WTC11 (cell line): ENCODE measurements at regions not wholly inside any gene's neighbourhood (a gene's known extent, or its start where the extent isn't known, plus 50 kb on each side); places are given as distances from the start of the nearest gene placed in this dataset.
A peak's percentile ranks its signal among the peaks of the same experiment; 100 is the strongest.

Source experiments
- ATAC-seq: fragments of 200-7000 bp; cut with Tn5 transposase; 2 replicates; pipeline ENCODE4 v1.10.0; 2021; ENCODE audit warnings: mild to moderate bottlenecking, moderate library complexity
- CTCF ChIA-PET: fragments of 300-600 bp; sonication (Branson Sonifier 250); formaldehyde crosslinking; loops from one replicate; lab custom pipeline; 2021; ENCODE audit warnings: antibody characterized with exemption; lab: Charles Lee
- POLR2A ChIA-PET: fragments of 350-600 bp; sonication (Branson Sonifier 250); formaldehyde crosslinking; loops from one replicate; lab custom pipeline; 2021; ENCODE audit warnings: antibody characterized with exemption; lab: Charles Lee
- DNase-seq: peaks from one replicate; pipeline ENCODE4 v3.0.0; 2021; ENCODE audit warnings: low spot score
- H3K27ac Mint-ChIP-seq: 2 replicates; pipeline ENCODE4 v1.8.0; 2021; ENCODE audit warnings: mixed read lengths
- H3K27me3 Mint-ChIP-seq: 2 replicates; pipeline ENCODE4 v1.8.0; 2021; ENCODE audit warnings: low read depth, mild to moderate bottlenecking, moderate library complexity, mixed read lengths
- H3K36me3 Mint-ChIP-seq: 2 replicates; pipeline ENCODE4 v1.8.0; 2021; ENCODE audit warnings: mixed read lengths
- H3K4me1 Mint-ChIP-seq: 2 replicates; pipeline ENCODE4 v1.8.0; 2022; ENCODE audit warnings: mixed read lengths
- H3K4me3 Mint-ChIP-seq: 2 replicates; pipeline ENCODE4 v1.8.0; 2021; ENCODE audit warnings: mild to moderate bottlenecking, moderate library complexity, mixed read lengths
- H3K9me3 Mint-ChIP-seq: 2 replicates; pipeline ENCODE4 v1.8.0; 2021; ENCODE audit warnings: mixed read lengths
- ATF3 ChIP-seq: sonication (generic); formaldehyde crosslinking; conservative IDR thresholded peaks from 2 replicates; pipeline ENCODE4 v1.8.1; 2022; ENCODE audit warnings: mild to moderate bottlenecking, missing genetic modification reagents
- CBFB ChIP-seq: sonication (generic); formaldehyde crosslinking; IDR thresholded peaks from 2 replicates; pipeline ENCODE4 v1.8.1; 2022; ENCODE audit warnings: mild to moderate bottlenecking, low read depth, missing genetic modification reagents
- E2F1 ChIP-seq: sonication (generic); formaldehyde crosslinking; IDR thresholded peaks from 2 replicates; pipeline ENCODE4 v1.8.0; 2022; ENCODE audit warnings: mild to moderate bottlenecking, missing genetic modification reagents
- ELF4 ChIP-seq: sonication (generic); formaldehyde crosslinking; IDR thresholded peaks from 2 replicates; pipeline ENCODE4 v1.8.1; 2022; ENCODE audit warnings: low read depth, mild to moderate bottlenecking, moderate library complexity, missing genetic modification reagents
- ESRRA ChIP-seq: sonication (generic); formaldehyde crosslinking; IDR thresholded peaks from 2 replicates; pipeline ENCODE4 v1.8.1; 2022; ENCODE audit warnings: mild to moderate bottlenecking, missing genetic modification reagents, borderline replicate concordance
- FOXP1 ChIP-seq: sonication (generic); formaldehyde crosslinking; IDR thresholded peaks from 2 replicates; pipeline ENCODE4 v1.8.0; 2022; ENCODE audit warnings: missing genetic modification reagents, mild to moderate bottlenecking, moderate library complexity, borderline replicate concordance
- GRHL2 ChIP-seq: fragments of 250-450 bp; sonication (Bioruptor Pico); IDR thresholded peaks from 2 replicates; pipeline ENCODE4 v1.8.0; 2022; ENCODE audit warnings: mild to moderate bottlenecking, moderate library complexity; ENCODE audit not compliant: insufficient replicate concordance, severe bottlenecking
- HMGXB4 ChIP-seq: sonication (generic); formaldehyde crosslinking; IDR thresholded peaks from 2 replicates; pipeline ENCODE4 v1.8.1; 2023; ENCODE audit warnings: mild to moderate bottlenecking, moderate library complexity, missing genetic modification reagents
- IRF2 ChIP-seq: sonication (generic); formaldehyde crosslinking; IDR thresholded peaks from 2 replicates; pipeline ENCODE4 v1.8.0; 2022; ENCODE audit warnings: low read depth, missing genetic modification reagents, borderline replicate concordance
- KAT7 ChIP-seq: sonication (generic); formaldehyde crosslinking; IDR thresholded peaks from 2 replicates; pipeline ENCODE4 v1.8.1; 2023; ENCODE audit warnings: missing genetic modification reagents, mild to moderate bottlenecking, borderline replicate concordance
- MYBL2 ChIP-seq: sonication (generic); formaldehyde crosslinking; IDR thresholded peaks from 2 replicates; pipeline ENCODE4 v1.8.1; 2023; ENCODE audit warnings: mild to moderate bottlenecking, moderate library complexity, missing genetic modification reagents
- TCF7 ChIP-seq: sonication (generic); formaldehyde crosslinking; IDR thresholded peaks from 2 replicates; pipeline ENCODE4 v1.8.0; 2022; ENCODE audit warnings: mild to moderate bottlenecking, low read depth, missing genetic modification reagents, moderate library complexity
- ZMAT4 ChIP-seq: fragments of 250-450 bp; sonication (Bioruptor Pico); IDR thresholded peaks from 2 replicates; pipeline ENCODE4 v1.9.0; 2021; ENCODE audit warnings: mild to moderate bottlenecking
- ZNF232 ChIP-seq: sonication (generic); formaldehyde crosslinking; IDR thresholded peaks from 2 replicates; pipeline ENCODE4 v1.8.0; 2022; ENCODE audit warnings: mild to moderate bottlenecking, missing genetic modification reagents
- ZNF416 ChIP-seq: fragments of 250-450 bp; sonication (Bioruptor Pico); IDR thresholded peaks from 2 replicates; pipeline ENCODE4 v1.9.0; 2021; ENCODE audit warnings: mild to moderate bottlenecking, inconsistent platforms
- TF ChIP-seq, protein P1 (sequence below): sonication (generic); formaldehyde crosslinking; IDR thresholded peaks from 2 replicates; pipeline ENCODE4 v1.8.1; 2022; ENCODE audit warnings: mild to moderate bottlenecking, moderate library complexity, missing genetic modification reagents
- TF ChIP-seq, protein P2 (sequence below): sonication (generic); formaldehyde crosslinking; IDR thresholded peaks from 2 replicates; pipeline ENCODE4 v1.8.1; 2023; ENCODE audit warnings: mild to moderate bottlenecking, missing genetic modification reagents, moderate library complexity
- TF ChIP-seq, protein P3 (sequence below): fragments of 250-450 bp; sonication (Bioruptor Pico); IDR thresholded peaks from 2 replicates; pipeline ENCODE4 v2.1.2; 2022; ENCODE audit warnings: mild to moderate bottlenecking, moderate library complexity
- TF ChIP-seq, protein P4 (sequence below): fragments of 250-450 bp; sonication (Bioruptor Pico); IDR thresholded peaks from 2 replicates; pipeline ENCODE4 v1.8.0; 2021; ENCODE audit warnings: mild to moderate bottlenecking
- TF ChIP-seq, protein P5 (sequence below): fragments of 250-450 bp; sonication (Bioruptor Pico); conservative IDR thresholded peaks from 2 replicates; pipeline ENCODE4 v1.9.0; 2021; ENCODE audit warnings: mild to moderate bottlenecking
- TF ChIP-seq, protein P6 (sequence below): fragments of 250-450 bp; sonication (Bioruptor Pico); IDR thresholded peaks from 2 replicates; pipeline ENCODE4 v1.9.0; 2021; ENCODE audit warnings: mild to moderate bottlenecking

GRCh38 chr18:53950545-53950944, 273.9 kb downstream of the MBD2 start:
- POLR2A ChIA-PET: no interaction called here
- Mint-ChIP-seq H3K4me1 (peaks cover 2% of the 10 kb centered on the region; the same call in 1 of the 2 replicates), H3K4me3 (no peak overlapping the region), H3K27me3 (no peaks in the 10 kb centered on the region), H3K36me3 (no peaks in the 10 kb centered on the region; the same call in 1 of the 2 replicates), H3K27ac (no peak overlapping the region), H3K9me3 (peaks cover 17% of the 10 kb centered on the region)
- TF ChIP-seq ZNF232: no peak
- TF ChIP-seq E2F1: no peak
- TF ChIP-seq, protein P1, sequence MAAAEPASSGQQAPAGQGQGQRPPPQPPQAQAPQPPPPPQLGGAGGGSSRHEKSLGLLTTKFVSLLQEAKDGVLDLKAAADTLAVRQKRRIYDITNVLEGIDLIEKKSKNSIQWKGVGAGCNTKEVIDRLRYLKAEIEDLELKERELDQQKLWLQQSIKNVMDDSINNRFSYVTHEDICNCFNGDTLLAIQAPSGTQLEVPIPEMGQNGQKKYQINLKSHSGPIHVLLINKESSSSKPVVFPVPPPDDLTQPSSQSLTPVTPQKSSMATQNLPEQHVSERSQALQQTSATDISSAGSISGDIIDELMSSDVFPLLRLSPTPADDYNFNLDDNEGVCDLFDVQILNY (CRISPR knock-in tag): no peak
- TF ChIP-seq HMGXB4: no peak
- no peak for TF ChIP-seq KAT7 (CRISPR knock-in tag)
- TF ChIP-seq ESRRA (CRISPR knock-in tag): no peak
- TF ChIP-seq IRF2: no peak
- TF ChIP-seq MYBL2: no peak
- TF ChIP-seq ZNF416 (CRISPR knock-in tag): no peak
- TF ChIP-seq, protein P2, sequence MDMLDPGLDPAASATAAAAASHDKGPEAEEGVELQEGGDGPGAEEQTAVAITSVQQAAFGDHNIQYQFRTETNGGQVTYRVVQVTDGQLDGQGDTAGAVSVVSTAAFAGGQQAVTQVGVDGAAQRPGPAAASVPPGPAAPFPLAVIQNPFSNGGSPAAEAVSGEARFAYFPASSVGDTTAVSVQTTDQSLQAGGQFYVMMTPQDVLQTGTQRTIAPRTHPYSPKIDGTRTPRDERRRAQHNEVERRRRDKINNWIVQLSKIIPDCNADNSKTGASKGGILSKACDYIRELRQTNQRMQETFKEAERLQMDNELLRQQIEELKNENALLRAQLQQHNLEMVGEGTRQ: no peak
- TF ChIP-seq, protein P3, sequence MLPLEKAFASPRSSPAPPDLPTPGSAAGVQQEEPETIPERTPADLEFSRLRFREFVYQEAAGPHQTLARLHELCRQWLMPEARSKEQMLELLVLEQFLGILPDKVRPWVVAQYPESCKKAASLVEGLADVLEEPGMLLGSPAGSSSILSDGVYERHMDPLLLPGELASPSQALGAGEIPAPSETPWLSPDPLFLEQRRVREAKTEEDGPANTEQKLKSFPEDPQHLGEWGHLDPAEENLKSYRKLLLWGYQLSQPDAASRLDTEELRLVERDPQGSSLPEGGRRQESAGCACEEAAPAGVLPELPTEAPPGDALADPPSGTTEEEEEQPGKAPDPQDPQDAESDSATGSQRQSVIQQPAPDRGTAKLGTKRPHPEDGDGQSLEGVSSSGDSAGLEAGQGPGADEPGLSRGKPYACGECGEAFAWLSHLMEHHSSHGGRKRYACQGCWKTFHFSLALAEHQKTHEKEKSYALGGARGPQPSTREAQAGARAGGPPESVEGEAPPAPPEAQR (CRISPR knock-in tag): no peak
- no peak for TF ChIP-seq TCF7 (CRISPR knock-in tag)
- no peak for TF ChIP-seq FOXP1 (CRISPR knock-in tag)
- CTCF ChIA-PET: interaction anchor here (0.7 to 1.6 kb wide), 2 partner anchors 177 to 251 kb away, joined by 3 read pairs; no protein-coding TSS in a partner anchor
- DNase-seq (no peak), ATAC-seq (peak; percentile 80)

DNA sequence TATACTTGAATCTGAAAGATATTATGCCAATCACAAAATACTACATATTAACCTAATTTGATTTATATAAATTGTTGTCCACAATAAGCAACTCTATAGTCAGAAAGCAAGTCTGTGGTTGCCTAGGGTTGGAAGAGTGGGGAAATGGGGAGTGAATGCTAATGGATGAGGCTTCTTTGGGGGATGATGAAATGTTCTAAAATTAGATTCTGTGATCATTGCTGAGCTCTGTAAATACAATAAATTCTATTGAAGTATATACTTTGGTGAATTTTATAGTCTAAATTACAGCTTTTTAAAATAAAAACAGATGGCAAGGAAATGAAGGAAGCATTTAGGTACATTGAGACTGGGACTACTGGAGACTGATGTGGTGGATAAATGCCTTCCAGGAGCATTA, 275.5 kb downstream of the MBD2 start:
- H3K27me3 Mint-ChIP-seq: no peaks in the 10 kb centered on the region
- DNase-seq (no peak), ATAC-seq (no peak)
- no peak overlapping the region for H3K27ac Mint-ChIP-seq
- TF ChIP-seq, protein P4, sequence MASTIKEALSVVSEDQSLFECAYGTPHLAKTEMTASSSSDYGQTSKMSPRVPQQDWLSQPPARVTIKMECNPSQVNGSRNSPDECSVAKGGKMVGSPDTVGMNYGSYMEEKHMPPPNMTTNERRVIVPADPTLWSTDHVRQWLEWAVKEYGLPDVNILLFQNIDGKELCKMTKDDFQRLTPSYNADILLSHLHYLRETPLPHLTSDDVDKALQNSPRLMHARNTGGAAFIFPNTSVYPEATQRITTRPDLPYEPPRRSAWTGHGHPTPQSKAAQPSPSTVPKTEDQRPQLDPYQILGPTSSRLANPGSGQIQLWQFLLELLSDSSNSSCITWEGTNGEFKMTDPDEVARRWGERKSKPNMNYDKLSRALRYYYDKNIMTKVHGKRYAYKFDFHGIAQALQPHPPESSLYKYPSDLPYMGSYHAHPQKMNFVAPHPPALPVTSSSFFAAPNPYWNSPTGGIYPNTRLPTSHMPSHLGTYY (CRISPR knock-in tag): no peak
- TF ChIP-seq, protein P5, sequence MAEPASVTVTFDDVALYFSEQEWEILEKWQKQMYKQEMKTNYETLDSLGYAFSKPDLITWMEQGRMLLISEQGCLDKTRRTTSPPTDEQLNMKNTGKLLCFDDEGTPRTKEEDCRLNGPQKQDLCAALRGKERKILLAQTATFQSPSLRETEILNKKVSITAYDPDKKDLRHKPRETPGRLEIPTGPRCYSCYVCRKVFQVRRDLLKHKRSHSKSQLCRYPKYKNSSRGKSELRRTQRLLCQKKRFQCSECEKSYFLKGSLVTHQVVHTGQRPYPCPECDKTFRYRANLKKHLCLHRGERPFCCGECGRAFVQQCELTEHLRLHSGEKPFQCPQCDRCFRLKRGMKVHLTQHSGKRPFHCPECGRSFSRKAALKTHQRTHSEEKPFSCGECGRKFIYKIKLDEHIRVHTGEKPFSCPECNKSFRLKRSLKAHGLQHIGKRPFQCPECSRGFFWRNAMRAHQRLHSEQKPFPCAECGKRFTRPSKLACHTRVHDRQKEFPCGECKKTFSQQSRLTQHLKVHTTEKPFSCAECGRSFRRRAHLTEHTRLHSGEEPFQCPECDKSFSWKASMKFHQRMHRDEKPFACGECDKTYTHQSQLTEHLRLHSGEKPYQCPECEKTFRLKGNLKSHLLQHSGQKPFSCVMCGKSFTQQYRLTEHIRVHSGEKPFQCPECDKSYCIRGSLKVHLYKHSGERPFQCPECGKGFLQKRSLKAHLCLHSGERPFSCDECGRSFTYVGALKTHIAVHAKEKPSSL (CRISPR knock-in tag): no peak
- no peak for TF ChIP-seq ELF4 (CRISPR knock-in tag)
- no peak for TF ChIP-seq ZMAT4
- TF ChIP-seq, protein P6, sequence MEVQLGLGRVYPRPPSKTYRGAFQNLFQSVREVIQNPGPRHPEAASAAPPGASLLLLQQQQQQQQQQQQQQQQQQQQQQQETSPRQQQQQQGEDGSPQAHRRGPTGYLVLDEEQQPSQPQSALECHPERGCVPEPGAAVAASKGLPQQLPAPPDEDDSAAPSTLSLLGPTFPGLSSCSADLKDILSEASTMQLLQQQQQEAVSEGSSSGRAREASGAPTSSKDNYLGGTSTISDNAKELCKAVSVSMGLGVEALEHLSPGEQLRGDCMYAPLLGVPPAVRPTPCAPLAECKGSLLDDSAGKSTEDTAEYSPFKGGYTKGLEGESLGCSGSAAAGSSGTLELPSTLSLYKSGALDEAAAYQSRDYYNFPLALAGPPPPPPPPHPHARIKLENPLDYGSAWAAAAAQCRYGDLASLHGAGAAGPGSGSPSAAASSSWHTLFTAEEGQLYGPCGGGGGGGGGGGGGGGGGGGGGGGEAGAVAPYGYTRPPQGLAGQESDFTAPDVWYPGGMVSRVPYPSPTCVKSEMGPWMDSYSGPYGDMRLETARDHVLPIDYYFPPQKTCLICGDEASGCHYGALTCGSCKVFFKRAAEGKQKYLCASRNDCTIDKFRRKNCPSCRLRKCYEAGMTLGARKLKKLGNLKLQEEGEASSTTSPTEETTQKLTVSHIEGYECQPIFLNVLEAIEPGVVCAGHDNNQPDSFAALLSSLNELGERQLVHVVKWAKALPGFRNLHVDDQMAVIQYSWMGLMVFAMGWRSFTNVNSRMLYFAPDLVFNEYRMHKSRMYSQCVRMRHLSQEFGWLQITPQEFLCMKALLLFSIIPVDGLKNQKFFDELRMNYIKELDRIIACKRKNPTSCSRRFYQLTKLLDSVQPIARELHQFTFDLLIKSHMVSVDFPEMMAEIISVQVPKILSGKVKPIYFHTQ: no peak
- TF ChIP-seq ZNF232: no peak
- no peak for TF ChIP-seq ATF3 (CRISPR knock-in tag)
- no peak for TF ChIP-seq CBFB (CRISPR knock-in tag)
- no peak for TF ChIP-seq GRHL2 (CRISPR knock-in tag)
- H3K4me3 Mint-ChIP-seq: no peak overlapping the region
- ChIA-PET CTCF (no interaction called here), POLR2A (no interaction called here)
- H3K4me1 Mint-ChIP-seq: no peaks in the 10 kb centered on the region
- H3K36me3 Mint-ChIP-seq: peaks cover 13% of the 10 kb centered on the region
- peaks cover 30% of the 10 kb centered on the region for H3K9me3 Mint-ChIP-seq
